ENCODE measurements at regions not wholly inside any gene's neighbourhood (a gene's known extent, or its start where the extent isn't known, plus 50 kb on each side); places are given as distances from the start of the nearest gene placed in this dataset.

DNA sequence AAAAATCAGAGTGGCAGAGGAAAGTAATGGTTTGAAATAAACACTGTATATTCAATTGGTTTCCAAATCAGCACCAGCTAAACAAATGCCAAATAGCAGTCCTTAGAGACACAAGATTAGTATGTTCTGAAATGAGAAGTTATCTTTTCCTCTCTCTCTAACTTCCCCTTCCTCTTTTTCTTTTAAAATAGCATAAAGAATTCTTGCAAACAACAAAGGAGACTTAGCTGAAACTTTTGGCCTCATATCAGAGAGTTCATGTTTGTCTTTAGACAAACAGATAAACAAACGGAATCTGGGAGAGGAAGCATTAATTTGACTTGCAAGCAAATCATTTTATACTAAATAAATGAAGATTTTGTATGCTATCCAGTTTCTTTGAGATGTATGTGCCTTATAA lies 399.0 kb downstream of the GBA3 start:
- ATAC-seq, result no peak
- no peaks in the 10 kb centered on the region for H3K79me2 ChIP-seq (ENCODE audit: control insufficient read depth, insufficient read depth, low read length)
- no peaks in the 10 kb centered on the region for H3K9me1 ChIP-seq (ENCODE audit: control insufficient read depth, insufficient read depth, low read length)
- no TSS peak for BruUV-seq (replicated peaks)
- in situ Hi-C loops (cut with MboI) (no loop called here), intact Hi-C loops (cut with micrococcal nuclease) (no loop called here)
- WGBS (ENCODE audit: insufficient coverage, low coverage, missing lambda C conversion rate), result 22% methylated on average over 1 of the region's 1 CpG
- ChIA-PET POLR2A (no interaction called here), CTCF (ENCODE audit: low intra/inter-chr PET ratio) (no interaction called here)
- no peak overlapping the region for H3K9ac ChIP-seq (ENCODE audit: insufficient read depth in 1 of 2, low read depth in 2 of 2, low read length in 2 of 2)
- DNase-seq (ENCODE audit: extremely low read depth in 1 of 4, low spot score in 3 of 4), result no peak
- FAIRE-seq, result no peak
- no peak overlapping the region for H3K27ac ChIP-seq (ENCODE audit: extremely low read depth, low read depth, low read length)
- H3K4me1 ChIP-seq (replicated peaks in 1 of 2; ENCODE audit: control insufficient read depth in 2 of 2, insufficient read depth in 2 of 2, low read length in 2 of 2), result no peaks in the 10 kb centered on the region
- TF ChIP-seq SAFB (IDR thresholded peaks at IDR 0.05; ENCODE audit: borderline replicate concordance, low read depth, low read length), result no peak
- no peak for TF ChIP-seq KAT2B (IDR thresholded peaks at IDR 0.05; ENCODE audit: low read depth, low read length)
- no peak for TF ChIP-seq GATA2 (CRISPR knock-in tag; IDR thresholded peaks at IDR 0.05)
- TF ChIP-seq, protein P1, sequence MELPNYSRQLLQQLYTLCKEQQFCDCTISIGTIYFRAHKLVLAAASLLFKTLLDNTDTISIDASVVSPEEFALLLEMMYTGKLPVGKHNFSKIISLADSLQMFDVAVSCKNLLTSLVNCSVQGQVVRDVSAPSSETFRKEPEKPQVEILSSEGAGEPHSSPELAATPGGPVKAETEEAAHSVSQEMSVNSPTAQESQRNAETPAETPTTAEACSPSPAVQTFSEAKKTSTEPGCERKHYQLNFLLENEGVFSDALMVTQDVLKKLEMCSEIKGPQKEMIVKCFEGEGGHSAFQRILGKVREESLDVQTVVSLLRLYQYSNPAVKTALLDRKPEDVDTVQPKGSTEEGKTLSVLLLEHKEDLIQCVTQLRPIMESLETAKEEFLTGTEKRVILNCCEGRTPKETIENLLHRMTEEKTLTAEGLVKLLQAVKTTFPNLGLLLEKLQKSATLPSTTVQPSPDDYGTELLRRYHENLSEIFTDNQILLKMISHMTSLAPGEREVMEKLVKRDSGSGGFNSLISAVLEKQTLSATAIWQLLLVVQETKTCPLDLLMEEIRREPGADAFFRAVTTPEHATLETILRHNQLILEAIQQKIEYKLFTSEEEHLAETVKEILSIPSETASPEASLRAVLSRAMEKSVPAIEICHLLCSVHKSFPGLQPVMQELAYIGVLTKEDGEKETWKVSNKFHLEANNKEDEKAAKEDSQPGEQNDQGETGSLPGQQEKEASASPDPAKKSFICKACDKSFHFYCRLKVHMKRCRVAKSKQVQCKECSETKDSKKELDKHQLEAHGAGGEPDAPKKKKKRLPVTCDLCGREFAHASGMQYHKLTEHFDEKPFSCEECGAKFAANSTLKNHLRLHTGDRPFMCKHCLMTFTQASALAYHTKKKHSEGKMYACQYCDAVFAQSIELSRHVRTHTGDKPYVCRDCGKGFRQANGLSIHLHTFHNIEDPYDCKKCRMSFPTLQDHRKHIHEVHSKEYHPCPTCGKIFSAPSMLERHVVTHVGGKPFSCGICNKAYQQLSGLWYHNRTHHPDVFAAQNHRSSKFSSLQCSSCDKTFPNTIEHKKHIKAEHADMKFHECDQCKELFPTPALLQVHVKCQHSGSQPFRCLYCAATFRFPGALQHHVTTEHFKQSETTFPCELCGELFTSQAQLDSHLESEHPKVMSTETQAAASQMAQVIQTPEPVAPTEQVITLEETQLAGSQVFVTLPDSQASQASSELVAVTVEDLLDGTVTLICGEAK (IDR thresholded peaks at IDR 0.05), result no peak
- TF ChIP-seq, protein P1 (CRISPR knock-in tag; IDR thresholded peaks at IDR 0.05), result no peak
- no peak for TF ChIP-seq CXXC5 (CRISPR knock-in tag; IDR thresholded peaks at IDR 0.05)
- H3K36me3 ChIP-seq (ENCODE audit: control insufficient read depth, insufficient read depth, low read length), result 0 out of 3 replicates have a peak, but pooled peaks cover under 1% of the 10 kb centered on the region
- no peak overlapping the region for H3K4me3 ChIP-seq
- H3K9me3 ChIP-seq (replicated peaks; ENCODE audit: control insufficient read depth, insufficient read depth, low read depth, low read length), result 0 out of 2 replicates have a peak, but pooled peaks cover 1% of the 10 kb centered on the region
- H3K4me2 ChIP-seq (ENCODE audit: insufficient read depth, low read length), result no peak overlapping the region
- H2AFZ ChIP-seq (ENCODE audit: low read depth, low read length), result no peak overlapping the region
- no peaks in the 10 kb centered on the region for H3K27me3 ChIP-seq (ENCODE audit: control insufficient read depth in 2 of 2, insufficient read depth in 2 of 2, low read length in 2 of 2)
- H4K20me1 ChIP-seq (replicated peaks; ENCODE audit: control insufficient read depth, insufficient read depth, low read length), result no peaks in the 10 kb centered on the region

All from K562 (cell line).